ENCODE measurements at regions not wholly inside any gene's neighbourhood (a gene's known extent, or its start where the extent isn't known, plus 50 kb on each side); places are given as distances from the start of the nearest gene placed in this dataset.

DNA sequence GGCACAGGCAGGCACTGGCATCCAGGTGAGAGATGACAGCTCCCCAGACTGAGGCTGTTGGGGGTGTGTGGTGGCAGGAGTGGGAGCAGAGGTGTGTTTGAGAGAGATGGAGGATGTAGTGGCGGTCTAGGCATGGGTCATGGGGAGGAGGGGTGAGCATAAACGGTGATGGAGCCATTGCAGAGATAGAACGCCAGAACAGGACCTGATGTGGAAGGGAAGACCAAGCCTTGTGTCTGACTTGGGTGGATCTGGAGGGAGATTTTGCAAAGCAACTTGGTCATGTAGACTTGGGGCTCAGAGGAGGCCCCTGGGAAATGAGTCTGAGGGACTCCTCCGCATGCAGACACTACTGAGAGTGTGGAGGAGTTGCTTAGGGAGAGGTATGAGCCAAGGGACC, 50.0 kb upstream of the CLDN5 start:
- no peak for FAIRE-seq
- no peak for DNase-seq (ENCODE audit: low spot score in 2 of 2)

DNA sequence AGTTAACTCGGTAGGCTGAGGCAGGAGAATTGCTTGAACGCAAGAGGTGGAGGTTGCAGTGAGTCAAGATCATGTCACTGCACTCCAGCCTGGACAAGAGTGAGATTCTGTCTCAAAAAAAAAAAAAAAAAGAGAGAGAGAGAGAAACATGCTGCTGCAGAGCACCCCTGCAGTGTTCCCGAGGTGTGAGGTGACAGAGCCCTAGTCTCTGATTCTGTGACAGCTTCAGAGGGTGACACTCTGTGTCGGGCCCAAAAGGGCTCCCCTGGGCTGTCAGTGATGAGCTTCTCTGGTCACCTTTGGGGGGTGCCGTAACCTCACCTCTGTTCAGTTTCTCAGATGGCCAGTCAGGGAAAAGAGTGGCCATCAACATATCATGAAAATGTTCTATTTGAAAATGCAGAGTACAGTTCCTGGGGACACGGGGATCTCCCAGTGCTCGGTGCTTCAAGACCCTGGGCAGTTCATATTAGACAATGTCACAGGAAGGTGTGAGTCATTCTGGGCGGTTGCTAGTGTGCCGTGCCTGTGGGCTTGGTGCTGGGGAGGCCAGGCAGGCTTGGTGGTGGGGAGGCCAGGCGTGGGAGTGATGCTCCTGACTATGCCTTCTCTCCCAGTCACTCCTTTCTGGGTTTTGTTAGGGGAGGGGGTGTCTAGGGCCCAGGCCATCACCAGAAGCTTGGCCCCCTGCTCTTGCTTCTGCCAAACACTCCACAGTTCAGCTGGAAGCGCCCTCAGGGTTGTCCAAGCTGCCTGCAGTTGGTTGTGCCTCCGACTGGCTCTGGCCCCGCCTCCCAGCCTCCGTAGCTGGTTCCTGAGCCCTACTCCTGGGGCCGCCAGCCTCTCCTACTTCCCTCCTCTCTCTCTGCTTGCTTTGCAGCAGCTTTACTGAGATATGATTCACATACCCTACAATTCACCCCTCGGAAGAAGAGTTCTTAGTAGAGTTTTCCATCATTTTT, 52.5 kb upstream of the CLDN5 start:
- FAIRE-seq = no peak
- no peak for DNase-seq (ENCODE audit: low spot score in 2 of 2)

DNA sequence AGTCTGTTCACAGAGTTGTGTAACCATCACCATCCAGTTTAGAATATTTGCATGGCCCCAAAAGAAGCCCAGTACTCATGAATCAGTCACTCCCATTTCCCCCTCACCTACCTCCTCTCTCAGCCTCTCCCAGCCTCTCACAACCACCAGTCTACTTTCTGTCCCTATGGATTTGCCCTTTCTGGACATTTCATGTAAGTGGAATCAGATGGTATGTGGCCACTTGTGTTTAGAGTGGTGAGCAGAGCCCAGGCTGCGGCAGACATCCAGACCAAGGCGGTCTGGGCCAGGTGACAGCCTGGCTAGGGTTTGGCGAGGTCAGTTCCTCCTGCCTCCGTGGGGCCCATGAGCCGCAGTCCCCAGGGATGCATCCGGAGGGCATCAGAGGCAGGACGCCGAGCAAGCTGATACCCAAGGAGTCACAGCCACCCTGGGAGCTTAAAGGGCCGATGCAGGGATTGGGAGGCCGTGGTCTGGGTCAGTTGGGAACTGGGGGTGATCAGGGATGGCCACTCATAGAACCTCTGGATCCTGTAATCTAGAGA, 53.3 kb upstream of the CLDN5 start:
- FAIRE-seq = no peak
- DNase-seq (ENCODE audit: low spot score in 2 of 2) = no peak

DNA sequence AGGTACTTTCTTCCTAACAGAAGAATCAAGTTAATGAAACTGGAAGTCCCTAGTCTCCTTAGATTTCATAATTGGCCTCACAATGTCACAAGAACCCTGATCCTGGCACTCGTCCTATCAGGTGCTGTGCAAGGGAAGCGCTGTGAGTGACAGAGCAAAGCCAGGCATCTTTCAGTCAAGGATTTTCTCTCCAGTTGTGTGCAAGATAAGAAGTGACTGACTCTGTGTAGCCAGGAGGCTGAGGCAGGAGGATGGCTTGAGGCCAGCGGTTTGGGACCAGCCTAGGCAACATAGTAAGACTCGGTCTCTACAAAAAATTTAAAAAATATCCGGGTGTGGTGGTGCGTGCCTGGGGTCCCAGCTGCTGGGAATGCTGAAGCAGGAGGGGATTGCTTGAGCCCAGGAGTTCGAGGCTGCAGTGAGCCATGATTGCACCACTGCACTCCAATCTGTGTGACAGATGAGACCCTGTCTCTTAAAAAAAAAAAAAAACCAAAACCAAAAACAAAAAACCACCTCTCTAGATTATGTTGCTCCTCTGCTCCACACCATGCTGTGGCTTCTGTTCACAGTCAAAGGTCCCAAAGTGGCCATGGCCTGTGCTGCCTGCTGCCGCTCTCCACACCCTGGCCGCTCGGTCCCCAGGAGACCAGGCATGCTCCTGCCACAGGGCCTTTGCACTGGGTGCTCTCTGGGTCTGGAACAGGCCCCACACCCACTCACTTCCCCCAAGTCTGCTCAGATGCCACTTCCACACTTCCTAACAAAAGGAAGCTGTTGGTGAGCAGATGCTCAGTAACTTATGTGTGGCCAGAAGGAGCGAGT, 54.2 kb upstream of the CLDN5 start:
- DNase-seq (ENCODE audit: low spot score in 2 of 2) (no peak), FAIRE-seq (no peak)

DNA sequence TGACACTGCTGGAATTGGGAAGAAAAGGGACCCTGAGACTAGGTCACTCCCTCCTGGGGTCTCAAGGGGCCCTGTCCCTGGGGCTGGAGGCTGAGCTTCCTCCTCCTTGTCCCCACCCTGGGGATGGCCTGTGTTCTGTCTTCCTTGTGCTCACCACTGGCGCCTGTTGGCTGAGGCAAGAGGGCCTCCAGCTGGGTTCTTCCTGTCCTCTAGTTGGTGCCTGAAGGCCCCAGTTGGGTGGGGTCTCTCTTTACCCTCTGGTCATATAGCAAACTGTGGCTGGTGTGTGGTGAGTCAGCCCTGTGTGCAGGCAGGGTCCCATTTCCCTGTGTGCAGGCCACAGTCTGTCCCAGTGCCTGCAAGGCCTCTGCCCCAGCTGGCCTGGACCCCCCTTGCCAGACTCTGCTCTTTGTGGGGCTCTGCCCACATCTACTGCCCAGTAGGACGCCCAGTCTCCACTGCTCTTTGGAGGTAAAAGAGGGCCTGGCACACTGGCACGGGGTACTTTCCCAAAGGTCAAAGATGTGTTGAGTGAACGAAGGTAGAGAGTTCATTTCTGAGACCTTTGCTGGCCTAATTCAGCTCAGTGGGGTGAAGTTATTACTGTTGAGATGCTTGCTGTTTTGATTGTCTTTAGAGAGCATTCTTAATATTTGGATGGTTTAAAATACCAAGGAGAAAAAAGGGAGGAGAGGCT, 55.1 kb upstream of the CLDN5 start:
- DNase-seq (ENCODE audit: low spot score in 2 of 2) (no peak), FAIRE-seq (no peak)

DNA sequence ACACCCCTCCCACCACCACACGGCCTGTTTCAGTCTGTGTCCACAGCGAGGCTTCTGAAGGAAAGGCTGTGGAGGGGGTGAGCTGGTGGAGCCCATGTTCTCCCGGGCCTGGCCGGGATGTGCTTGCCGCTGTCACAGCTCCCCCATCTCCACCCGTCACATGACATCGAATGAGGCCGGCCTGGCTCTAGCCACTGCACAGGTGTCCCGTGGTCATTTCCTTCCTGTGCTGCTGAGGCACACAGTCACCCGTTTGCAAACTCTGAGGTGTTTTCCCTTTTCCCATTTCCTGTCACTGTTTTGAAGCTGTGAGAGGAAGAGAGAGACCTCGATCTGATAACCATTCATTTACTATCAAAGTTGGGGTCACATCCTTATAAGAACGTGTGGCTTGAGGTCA, 55.7 kb upstream of the CLDN5 start:
- no peak for DNase-seq (ENCODE audit: low spot score in 2 of 2)
- FAIRE-seq = no peak

DNA sequence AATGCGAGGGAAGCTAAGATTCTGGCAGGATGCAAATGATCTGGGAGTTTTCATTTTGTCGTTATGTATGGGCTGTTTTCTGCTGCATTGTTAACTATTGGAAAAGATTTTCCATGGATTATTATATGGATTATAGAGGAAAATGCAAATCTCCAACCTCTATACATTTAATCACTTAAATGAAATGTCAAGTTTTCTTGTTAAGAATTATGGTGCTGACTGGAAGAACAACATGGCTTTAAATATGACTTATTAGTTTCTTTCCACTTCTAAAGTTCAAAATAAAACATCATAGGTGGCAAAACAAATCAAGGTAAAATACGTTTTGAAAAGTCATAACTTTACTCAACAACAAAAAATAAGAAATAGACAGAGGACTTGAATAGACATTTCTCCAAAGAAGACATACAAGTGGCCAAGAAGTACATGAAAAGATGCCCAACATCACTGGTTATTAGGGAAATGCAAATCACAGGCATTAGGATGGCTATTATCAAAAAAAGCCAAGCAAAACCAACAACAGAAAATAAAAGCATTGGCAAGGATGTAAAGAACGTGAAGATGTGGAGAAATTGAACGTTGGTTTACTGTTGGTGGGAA, 56.2 kb upstream of the CLDN5 start:
- FAIRE-seq (no peak), DNase-seq (ENCODE audit: low spot score in 2 of 2) (no peak)

DNA sequence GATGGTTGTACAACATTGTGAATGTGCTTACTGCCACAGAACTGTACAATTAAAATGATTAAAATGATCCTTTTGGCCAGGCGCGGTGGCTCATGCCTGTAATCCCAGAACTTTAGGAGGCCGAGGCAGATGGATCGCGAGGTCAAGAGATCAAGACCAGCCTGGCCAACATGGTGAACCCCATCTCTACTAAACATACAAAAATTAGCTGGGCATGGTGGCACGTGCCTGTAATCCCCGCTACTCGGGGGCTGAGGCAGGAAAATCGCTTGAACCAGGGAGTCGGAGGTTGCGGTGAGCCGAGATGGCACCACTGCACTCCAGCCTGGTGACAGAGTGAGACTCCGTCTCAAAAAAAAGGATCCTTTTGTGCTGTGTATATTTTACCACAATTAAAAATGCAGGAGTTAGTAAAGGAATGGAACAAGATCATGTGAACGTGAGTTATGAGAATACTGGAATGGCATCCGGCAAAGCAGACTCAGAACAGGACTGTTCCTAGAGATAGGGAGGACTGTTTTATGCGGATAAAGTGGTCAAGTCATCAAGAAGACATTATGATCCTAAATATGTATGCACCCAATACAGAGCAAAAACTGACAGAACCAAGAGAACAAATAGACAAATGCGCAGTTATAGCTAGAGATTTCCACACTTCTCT, 58.0 kb upstream of the CLDN5 start:
- FAIRE-seq (no peak), DNase-seq (ENCODE audit: low spot score in 2 of 2) (no peak)

DNA sequence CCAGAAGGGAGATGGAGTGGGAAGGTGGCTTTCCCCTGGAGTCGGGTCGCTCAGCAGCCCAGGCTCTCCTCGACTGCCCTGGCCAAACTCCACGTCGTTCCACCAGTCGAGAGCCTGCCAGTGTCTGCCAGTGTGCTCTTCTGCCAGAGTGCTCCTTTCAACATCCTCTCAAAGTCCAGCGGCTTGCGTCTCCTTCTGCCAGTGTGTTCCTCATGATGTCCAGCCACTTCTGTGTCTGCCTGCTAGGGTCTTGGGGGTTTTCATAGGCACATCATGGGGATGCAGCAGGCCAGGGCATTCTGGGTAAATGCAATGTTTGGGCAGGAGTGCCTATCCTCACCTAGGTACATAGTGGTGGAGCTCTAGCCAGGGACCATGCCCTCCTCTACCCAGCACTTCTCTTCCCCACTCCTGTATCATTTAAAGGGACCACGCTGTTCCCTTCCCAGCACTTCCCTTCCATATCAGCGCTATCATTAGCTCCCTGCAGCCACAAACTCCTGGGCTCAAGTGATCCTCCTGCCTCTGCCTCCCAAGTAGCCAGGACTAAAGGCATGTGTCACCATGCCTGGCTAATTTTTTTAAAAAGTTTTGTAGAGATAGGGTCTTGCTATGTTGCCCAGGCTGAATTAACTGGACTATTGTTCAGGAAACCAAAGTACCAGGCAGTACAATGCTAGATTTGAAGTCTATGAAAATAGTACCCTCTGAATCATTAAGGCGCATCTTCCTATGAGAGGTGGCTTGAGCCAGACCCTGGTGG, 62.9 kb upstream of the CLDN5 start:
- no peak for DNase-seq (ENCODE audit: low spot score in 2 of 2)

DNA sequence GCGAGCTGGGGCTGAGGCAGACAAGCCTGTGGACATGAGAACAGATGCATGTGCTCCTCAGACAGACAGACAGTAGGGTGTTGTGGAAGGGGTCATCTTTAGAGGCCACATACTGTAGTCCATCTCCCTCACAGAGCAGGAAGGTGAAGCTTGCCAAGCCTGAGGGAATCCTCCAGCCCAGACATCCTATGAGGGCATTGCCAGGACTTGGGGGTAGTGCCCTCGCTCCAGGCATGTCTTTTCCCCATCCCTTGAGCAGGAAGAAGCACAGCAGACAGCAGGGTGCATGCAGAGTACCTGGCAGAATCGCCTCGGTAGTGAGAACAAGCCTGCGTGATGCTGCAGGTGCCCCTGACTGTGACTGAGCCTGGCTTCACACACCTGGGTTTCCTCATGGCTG, 66.5 kb upstream of the CLDN5 start:
- DNase-seq (ENCODE audit: low spot score in 2 of 2) (no peak), FAIRE-seq (no peak)

More for the DNA sequence above, 62.9 kb upstream of the CLDN5 start:
- no peak for FAIRE-seq

DNA sequence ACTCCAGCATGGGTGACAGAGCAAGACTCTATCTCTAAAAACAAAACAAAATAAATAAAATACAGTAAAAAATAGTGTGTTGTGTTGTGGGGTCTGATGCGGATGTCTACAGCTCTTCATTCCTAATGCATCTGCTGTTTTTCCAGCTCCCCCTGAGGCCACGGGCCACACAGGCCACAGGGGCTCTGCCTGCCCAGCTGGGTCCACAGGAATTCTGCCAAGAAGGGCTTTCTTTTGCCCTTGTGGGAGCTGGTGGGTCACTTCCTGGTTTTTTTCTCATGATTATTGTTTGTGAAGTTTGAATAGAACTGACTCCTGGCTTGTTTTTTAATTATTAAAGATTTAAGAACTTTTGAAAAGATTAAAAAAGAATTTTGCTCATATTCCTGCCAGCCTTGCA, 67.4 kb upstream of the CLDN5 start:
- no peak for FAIRE-seq
- DNase-seq (ENCODE audit: low spot score in 2 of 2) = no peak

DNA sequence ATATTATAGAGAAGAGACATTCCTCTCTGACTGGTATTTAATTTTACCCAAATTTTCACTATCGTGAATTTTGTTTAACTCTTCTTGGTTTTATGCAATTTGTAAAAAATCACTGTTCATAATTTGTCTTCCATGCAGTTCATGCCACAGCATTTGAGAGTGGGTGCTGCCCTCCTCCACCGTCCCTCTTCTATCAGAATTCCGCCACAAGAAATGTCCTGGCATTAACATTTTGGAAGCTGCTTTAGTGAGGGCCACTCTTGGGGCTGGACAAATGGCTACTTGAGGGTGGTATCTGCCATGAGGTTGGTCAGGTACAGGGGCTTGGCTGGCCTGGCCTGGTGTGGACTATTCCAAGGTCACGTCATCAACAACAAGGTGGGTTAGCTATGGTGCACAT, 68.3 kb upstream of the CLDN5 start:
- no peak for FAIRE-seq
- DNase-seq (ENCODE audit: low spot score in 2 of 2) = no peak

DNA sequence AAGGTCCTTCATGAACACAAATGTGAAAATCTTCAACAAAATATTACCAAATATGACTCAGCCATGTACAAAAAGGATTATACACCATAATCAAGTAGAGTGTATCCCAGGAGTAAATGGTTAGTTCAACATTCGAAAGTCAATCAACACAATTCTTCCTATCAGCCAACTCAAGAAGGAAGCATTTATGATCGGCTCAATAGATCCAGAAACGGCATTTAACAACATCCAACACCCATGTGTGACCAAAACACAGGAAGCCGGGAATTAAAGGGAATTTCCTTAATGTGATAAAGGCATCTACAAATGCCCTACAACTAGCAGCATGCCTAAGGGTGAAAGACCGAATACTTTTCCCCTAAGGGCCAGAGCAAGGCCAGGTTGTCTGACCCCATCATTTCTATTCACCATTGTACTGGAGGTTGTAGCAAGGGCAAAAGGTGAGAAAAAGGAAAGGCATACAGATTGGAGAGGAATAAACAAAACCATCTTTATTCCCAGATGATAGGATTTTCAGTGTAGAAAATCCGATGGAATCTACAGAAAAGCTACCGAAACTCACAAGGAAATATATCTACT, 69.9 kb upstream of the CLDN5 start:
- FAIRE-seq (no peak), DNase-seq (ENCODE audit: low spot score in 2 of 2) (no peak)

DNA sequence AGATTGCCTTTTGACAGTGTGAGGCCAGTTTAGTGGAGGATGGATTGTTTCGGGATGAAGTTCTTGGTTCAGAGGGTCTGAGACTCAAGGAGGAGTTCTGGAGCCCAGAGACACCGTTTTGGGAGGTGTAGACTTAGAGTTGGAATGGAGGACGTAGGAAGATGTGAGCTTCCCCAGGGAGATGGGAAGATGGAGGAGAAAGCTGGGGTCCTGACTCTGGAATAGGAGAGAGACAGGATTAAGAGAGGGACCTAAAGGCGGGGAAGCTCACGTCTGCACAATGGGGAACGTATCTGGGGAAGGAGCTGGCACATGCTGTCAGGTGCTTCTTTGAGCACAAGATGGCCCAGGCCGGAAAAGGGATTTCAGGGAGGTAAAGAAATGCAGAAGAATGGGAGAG, 71.3 kb upstream of the CLDN5 start:
- DNase-seq (ENCODE audit: low spot score in 2 of 2) (no peak), FAIRE-seq (no peak)

DNA sequence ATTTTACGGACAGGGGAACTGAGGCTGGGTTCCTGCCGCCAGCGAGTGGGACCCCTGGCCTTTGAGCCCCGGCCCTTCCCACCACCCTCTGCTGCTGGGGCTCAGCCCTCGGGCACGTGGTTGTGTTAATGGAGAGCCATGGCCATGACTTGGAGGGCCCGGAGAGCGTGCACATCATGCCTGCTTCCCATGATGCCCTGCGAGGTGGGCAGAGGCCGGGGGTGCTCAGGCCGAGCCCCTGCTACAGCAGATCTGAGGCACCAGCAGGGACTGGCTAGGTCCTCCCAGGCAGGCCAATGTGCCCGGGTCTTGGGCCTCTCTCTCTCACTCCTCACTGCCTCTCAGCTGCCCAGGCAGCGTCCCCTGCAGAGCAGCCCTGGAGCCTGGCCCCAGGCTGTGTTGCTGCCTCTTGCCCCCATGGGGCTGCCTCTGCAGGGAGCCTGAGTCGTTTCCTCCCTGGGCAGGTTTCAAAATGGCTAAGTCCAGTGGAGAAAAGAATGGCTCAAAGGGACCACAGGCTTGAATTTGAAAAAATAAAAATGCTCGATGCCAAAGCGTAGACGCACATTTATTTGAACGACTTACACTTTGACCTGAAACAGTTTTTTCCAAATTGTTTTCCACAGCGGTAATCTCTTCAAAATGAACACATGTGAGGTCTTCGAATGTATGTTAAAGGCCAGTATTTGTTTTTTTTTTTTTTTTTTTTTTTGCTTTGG, 72.6 kb upstream of the CLDN5 start:
- no peak for DNase-seq (ENCODE audit: low spot score in 2 of 2)
- FAIRE-seq = no peak

DNA sequence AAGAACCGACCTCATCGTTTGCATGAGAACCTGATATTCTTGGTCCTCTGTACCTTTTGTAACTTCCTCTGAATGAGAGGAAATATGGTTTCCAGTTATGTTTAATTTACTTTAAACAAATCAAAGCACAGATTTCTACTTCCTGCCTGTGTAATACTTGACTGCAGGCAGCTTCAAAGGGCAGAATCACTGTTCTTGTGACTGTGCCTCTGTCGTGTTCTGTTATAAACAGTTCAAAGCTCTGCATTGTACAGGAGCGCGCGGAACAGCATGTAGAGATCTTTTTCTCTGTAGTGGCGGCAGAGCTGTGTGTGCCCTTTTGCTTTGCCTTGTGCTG, 73.2 kb upstream of the CLDN5 start:
- FAIRE-seq (no peak), DNase-seq (ENCODE audit: low spot score in 2 of 2) (no peak)

DNA sequence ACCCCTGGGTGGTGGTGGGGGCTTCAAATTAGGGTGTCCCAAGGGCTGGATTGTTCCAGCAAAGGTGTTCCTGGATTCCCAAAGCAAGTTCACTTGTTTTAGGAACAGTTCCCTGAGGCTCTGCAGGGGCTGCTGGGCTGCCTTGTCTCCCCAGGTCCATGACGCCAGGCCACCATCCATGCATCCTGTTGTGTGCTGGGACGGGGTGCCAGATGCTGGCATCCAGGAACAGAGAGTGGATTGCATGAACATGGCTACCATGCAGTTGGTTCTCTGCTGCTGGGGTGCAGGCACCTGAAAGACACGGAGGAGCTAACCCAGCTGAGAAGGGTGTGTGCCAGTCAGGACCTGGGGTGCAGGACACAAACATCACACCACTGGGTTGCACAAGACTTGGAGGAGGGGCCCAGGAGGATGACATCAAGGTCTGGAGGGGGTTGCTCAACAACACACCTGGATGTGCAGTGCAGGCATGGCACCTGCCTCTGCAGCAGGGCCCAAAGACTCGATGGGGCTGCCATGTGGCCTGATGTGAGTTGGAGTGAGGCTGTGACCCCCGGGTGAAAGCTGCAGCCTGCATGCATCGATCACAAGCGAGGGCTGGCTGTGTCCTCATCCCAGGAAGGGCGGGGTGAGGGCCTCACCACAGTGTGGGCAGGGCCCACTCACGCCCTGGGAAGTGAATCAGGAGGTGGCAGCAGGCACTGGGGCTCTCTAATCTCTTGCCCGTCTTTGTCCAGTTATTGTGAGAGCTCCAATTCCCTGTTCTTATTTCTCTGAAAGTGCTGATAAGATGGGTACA, 74.0 kb upstream of the CLDN5 start:
- DNase-seq (ENCODE audit: low spot score in 2 of 2) = no peak

More for the DNA sequence above, 74.0 kb upstream of the CLDN5 start:
- FAIRE-seq = no peak

Data from frontal cortex (tissue), 3 donors.